Hepatocyte (in vitro differentiated cells): ENCODE measurements at regions not wholly inside any gene's neighbourhood (a gene's known extent, or its start where the extent isn't known, plus 50 kb on each side); places are given as distances from the start of the nearest gene placed in this dataset.

Experiments
- DNase-seq: peaks from one replicate; pipeline ENCODE4 v3.0.0-alpha.2; 2016; ENCODE audit warnings: low spot score
- H2AFZ ChIP-seq: fragments of 200-600 bp; sonication (generic); 2 replicates; pipeline ENCODE4 v1.6.0; 2016; ENCODE audit warnings: antibody characterized with exemption, mild to moderate bottlenecking
- H3K27ac ChIP-seq: fragments of 200-600 bp; sonication (generic); 2 replicates; pipeline ENCODE4 v1.5.1; 2016; ENCODE audit warnings: mild to moderate bottlenecking
- H3K27me3 ChIP-seq: fragments of 200-600 bp; sonication (generic); 2 replicates; pipeline ENCODE4 v1.6.1; 2016
- H3K36me3 ChIP-seq: fragments of 200-600 bp; sonication (generic); replicated peaks from 2 replicates; pipeline ENCODE4 v1.5.1; 2016; ENCODE audit warnings: low read depth; ENCODE audit not compliant: insufficient read depth
- H3K4me1 ChIP-seq: fragments of 200-600 bp; sonication (generic); 2 replicates; pipeline ENCODE4 v1.5.1; 2016; ENCODE audit warnings: mild to moderate bottlenecking, moderate library complexity; ENCODE audit not compliant: insufficient read depth
- H3K4me2 ChIP-seq: fragments of 200-600 bp; sonication (generic); 2 replicates; pipeline ENCODE4 v1.6.0; 2016
- H3K4me3 ChIP-seq: fragments of 200-600 bp; sonication (generic); 2 replicates; pipeline ENCODE4 v1.5.1; 2016; ENCODE audit warnings: mild to moderate bottlenecking
- H3K79me2 ChIP-seq: fragments of 200-600 bp; sonication (generic); 2 replicates; pipeline ENCODE4 v1.6.0; 2017; ENCODE audit warnings: mild to moderate bottlenecking
- H3K9me2 ChIP-seq: fragments of 200-600 bp; sonication (generic); replicated peaks from 2 replicates; pipeline ENCODE4 v1.6.0; 2017; ENCODE audit warnings: mild to moderate bottlenecking; ENCODE audit not compliant: insufficient read depth
- H3K9me3 ChIP-seq: fragments of 200-600 bp; sonication (generic); 2 replicates; pipeline ENCODE4 v1.5.1; 2016; ENCODE audit warnings: low read depth, mild to moderate bottlenecking
- H4K20me1 ChIP-seq: fragments of 200-600 bp; sonication (generic); 2 replicates; pipeline ENCODE4 v1.6.0; 2016; ENCODE audit warnings: mild to moderate bottlenecking; ENCODE audit not compliant: insufficient read depth, poor library complexity, severe bottlenecking
- CTCF ChIP-seq: fragments of 200-600 bp; sonication (generic); IDR thresholded peaks from 2 replicates; pipeline ENCODE4 v1.5.1; 2016; ENCODE audit warnings: antibody characterized with exemption, mild to moderate bottlenecking; ENCODE audit not compliant: poor library complexity
- EZH2 ChIP-seq: fragments of 200-600 bp; sonication (generic); IDR thresholded peaks from 2 replicates; pipeline ENCODE4 v1.6.1; 2016; ENCODE audit warnings: antibody characterized with exemption, mild to moderate bottlenecking, borderline replicate concordance
- EZH2phosphoT487 ChIP-seq: fragments of 200-600 bp; sonication (generic); IDR thresholded peaks from one replicate; pipeline ENCODE4 v1.6.1; 2018; ENCODE audit warnings: antibody characterized with exemption, mild to moderate bottlenecking, low read depth, moderate library complexity; ENCODE audit not compliant: unreplicated experiment, severe bottlenecking
- WGBS: methylation state at CpG from one replicate; pipeline ENCODE4 v1.1.6; 2016; ENCODE audit warnings: low lambda C conversion rate; ENCODE audit errors: missing lambda C conversion rate; 5-methylcytosine and 5-hydroxymethylcytosine counted together

DNA sequence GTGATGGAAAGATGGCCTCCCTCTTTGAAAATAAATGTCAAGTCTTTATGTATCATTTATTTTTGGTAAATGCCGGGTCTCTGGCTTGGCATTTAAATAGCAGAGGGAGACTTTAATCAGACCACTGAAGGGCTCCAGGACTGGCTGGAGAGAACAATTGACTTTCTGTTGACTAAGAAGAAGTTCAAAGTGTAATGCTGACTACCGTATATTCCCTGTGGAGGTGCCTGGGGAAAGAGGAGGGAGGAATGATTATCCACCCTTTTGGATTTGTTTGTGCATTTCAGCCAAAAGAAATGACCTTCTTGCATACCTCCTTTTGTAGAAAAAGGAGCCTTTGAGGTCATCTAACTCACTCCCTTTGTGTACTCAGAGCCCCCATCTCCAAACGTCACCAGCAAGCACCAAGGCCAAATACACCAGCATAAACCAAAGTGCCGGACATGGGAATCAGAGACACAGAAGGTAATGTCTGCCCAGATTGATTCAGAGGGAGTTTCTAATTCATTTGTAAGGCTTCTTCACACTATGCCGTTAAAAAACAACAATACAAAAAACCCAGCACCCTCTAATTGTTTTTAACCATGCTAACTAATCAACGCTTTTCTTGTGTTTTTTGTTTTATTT, 75.2 kb downstream of the PRLHR start:
- H3K4me3 ChIP-seq: no peak overlapping the region
- no peaks in the 10 kb centered on the region for H3K9me2 ChIP-seq
- no peaks in the 10 kb centered on the region for H3K79me2 ChIP-seq
- H3K27me3 ChIP-seq: no peaks in the 10 kb centered on the region
- no peaks in the 10 kb centered on the region for H3K36me3 ChIP-seq
- no peak overlapping the region for H2AFZ ChIP-seq
- no peak overlapping the region for H3K4me2 ChIP-seq
- H4K20me1 ChIP-seq: no peaks in the 10 kb centered on the region
- DNase-seq: no peak
- no peak overlapping the region for H3K27ac ChIP-seq
- H3K4me1 ChIP-seq: no peaks in the 10 kb centered on the region
- no peaks in the 10 kb centered on the region for H3K9me3 ChIP-seq
- 73% methylated on average over 6 of the region's 6 CpGs for WGBS
- TF ChIP-seq EZH2phosphoT487 (no peak), EZH2 (no peak), CTCF (no peak)

GRCh38 chr10:118518095-118518494, 77.4 kb downstream of the PRLHR start:
- no peaks in the 10 kb centered on the region for H4K20me1 ChIP-seq
- H3K9me3 ChIP-seq: no peaks in the 10 kb centered on the region
- no peak for TF ChIP-seq CTCF
- TF ChIP-seq EZH2phosphoT487: no peak
- TF ChIP-seq EZH2: no peak
- no peak for DNase-seq
- H3K36me3 ChIP-seq: no peaks in the 10 kb centered on the region
- no peak overlapping the region for H3K4me2 ChIP-seq
- no peak overlapping the region for H2AFZ ChIP-seq
- H3K27ac ChIP-seq: no peak overlapping the region
- H3K4me1 ChIP-seq: no peaks in the 10 kb centered on the region
- H3K4me3 ChIP-seq: no peak overlapping the region
- no peaks in the 10 kb centered on the region for H3K9me2 ChIP-seq
- H3K79me2 ChIP-seq: no peaks in the 10 kb centered on the region
- H3K27me3 ChIP-seq: no peaks in the 10 kb centered on the region

DNA sequence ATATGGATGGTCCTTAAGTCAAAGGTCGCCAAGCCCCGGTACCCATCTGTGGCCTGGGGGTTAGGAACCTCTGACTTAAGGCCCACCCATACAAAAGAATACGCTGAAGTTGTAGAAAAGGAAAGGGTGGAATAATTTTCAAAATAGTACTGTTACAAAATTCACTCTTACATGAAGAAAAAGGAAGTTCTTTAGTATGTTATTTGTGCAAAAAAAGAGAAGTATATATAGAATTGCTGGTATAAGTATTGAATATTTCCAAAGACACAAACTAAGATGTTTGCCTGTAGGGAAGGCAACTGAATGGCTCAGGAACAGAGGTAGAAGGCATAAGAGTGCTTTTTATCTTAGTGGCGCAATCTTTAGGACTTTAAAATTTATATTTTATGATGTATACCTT, 78.7 kb downstream of the PRLHR start:
- no peak overlapping the region for H3K4me3 ChIP-seq
- no peaks in the 10 kb centered on the region for H3K9me3 ChIP-seq
- H4K20me1 ChIP-seq: no peaks in the 10 kb centered on the region
- no peaks in the 10 kb centered on the region for H3K27me3 ChIP-seq
- WGBS: 90% methylated on average over 4 of the region's 4 CpGs
- H3K27ac ChIP-seq: no peak overlapping the region
- no peak overlapping the region for H2AFZ ChIP-seq
- H3K9me2 ChIP-seq: no peaks in the 10 kb centered on the region
- no peak overlapping the region for H3K4me2 ChIP-seq
- no peaks in the 10 kb centered on the region for H3K79me2 ChIP-seq
- no peaks in the 10 kb centered on the region for H3K36me3 ChIP-seq
- no peak for DNase-seq
- H3K4me1 ChIP-seq: no peaks in the 10 kb centered on the region
- TF ChIP-seq CTCF (no peak), EZH2phosphoT487 (no peak), EZH2 (no peak)

GRCh38 chr10:118513174-118513573, 82.3 kb downstream of the PRLHR start:
- Histone ChIP-seq H3K4me1 (no peaks in the 10 kb centered on the region), H4K20me1 (no peaks in the 10 kb centered on the region), H3K79me2 (no peaks in the 10 kb centered on the region), H3K4me2 (no peak overlapping the region), H3K27me3 (no peaks in the 10 kb centered on the region), H3K4me3 (no peak overlapping the region), H3K9me2 (no peaks in the 10 kb centered on the region), H3K36me3 (no peaks in the 10 kb centered on the region), H3K27ac (no peak overlapping the region), H3K9me3 (no peaks in the 10 kb centered on the region), H2AFZ (no peak overlapping the region)
- no peak for TF ChIP-seq EZH2
- WGBS: 94% methylated on average over 3 of the region's 3 CpGs
- DNase-seq: no peak
